ENCODE measurements at regions not wholly inside any gene's neighbourhood (a gene's known extent, or its start where the extent isn't known, plus 50 kb on each side); places are given as distances from the start of the nearest gene placed in this dataset.

GRCh38 chr2:59826177-59826576, 727.3 kb downstream of the BCL11A start:
- no peak for TF ChIP-seq SMC3 (IDR thresholded peaks at IDR 0.05; ENCODE audit: borderline replicate concordance, low read length)
- no peak for TF ChIP-seq RAD21 (IDR thresholded peaks at IDR 0.05; ENCODE audit: insufficient read depth, low read depth, low read length)
- no peak for TF ChIP-seq MTA3 (IDR thresholded peaks at IDR 0.05; ENCODE audit: borderline replicate concordance, low read length)
- TF ChIP-seq TAF1 (IDR thresholded peaks at IDR 0.05; ENCODE audit: borderline replicate concordance, low read depth, low read length): no peak
- no peak for TF ChIP-seq CTCF (IDR thresholded peaks at IDR 0.05 in 2 of 3, conservative IDR thresholded peaks at IDR 0.05 in 1 of 3; ENCODE audit: control insufficient read depth in 2 of 3, extremely low read depth in 1 of 3, insufficient read depth in 1 of 3, low read depth in 3 of 3, low read length in 3 of 3)
- TF ChIP-seq REST (IDR thresholded peaks at IDR 0.05; ENCODE audit: low read depth, low read length): no peak
- TF ChIP-seq RAD51 (IDR thresholded peaks at IDR 0.05): no peak
- no peak for TF ChIP-seq CREB1 (IDR thresholded peaks at IDR 0.05; ENCODE audit: low read depth)
- no peak for TF ChIP-seq USF1 (IDR thresholded peaks at IDR 0.05; ENCODE audit: borderline replicate concordance, extremely low read length, insufficient read depth, low read depth, low read length)
- TF ChIP-seq BCLAF1 (IDR thresholded peaks at IDR 0.05): no peak
- no peak for TF ChIP-seq EZH2 (IDR thresholded peaks at IDR 0.05; ENCODE audit: borderline replicate concordance, control insufficient read depth, low read depth, low read length)
- no peak for TF ChIP-seq POLR2A (IDR thresholded peaks at IDR 0.05; ENCODE audit: low read depth, low read length)
- TF ChIP-seq TCF3 (IDR thresholded peaks at IDR 0.05; ENCODE audit: borderline replicate concordance, insufficient read depth, low read depth, low read length): no peak
- no peak for TF ChIP-seq ZNF274 (IDR thresholded peaks at IDR 0.05; ENCODE audit: insufficient read depth, insufficient read length)

All from GM12878 (cell line).